ENCODE measurements at regions not wholly inside any gene's neighbourhood (a gene's known extent, or its start where the extent isn't known, plus 50 kb on each side); places are given as distances from the start of the nearest gene placed in this dataset.

DNA sequence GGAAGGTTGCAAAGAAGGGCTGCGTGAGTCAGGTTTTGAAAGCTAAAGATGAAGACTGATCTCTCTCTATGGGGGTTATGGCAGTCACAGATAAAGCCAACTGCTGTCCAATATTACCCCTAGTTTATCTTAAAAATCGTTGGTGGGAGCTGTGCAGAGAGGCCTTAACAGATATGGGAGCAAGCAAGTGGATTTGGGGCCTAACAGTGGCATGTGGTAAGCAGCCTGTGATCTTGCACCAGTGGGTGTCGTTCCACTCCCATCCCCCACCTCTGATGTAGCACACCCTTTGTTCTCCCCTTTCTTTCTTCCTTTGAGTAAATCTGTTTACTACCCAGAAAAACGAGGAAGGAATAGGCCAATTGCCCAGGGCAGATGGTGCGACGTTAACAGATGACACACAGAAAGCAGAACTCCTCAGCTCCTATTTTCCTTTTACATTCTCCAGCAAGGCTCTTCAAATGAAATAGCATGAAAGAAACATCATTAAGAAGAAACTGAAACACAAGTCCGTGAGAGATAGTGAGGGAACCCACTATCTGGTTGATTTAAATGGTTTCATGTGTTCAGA lies 274.1 kb upstream of the CITED2 start (continued):
- TF ChIP-seq U2AF1 (optimal IDR thresholded peaks at IDR 0.05; ENCODE audit: low read depth, low read length) (no peak), PML (IDR thresholded peaks at IDR 0.05; ENCODE audit: low read length) (peak; percentile 94), CBFB (CRISPR knock-in tag; IDR thresholded peaks at IDR 0.05) (no peak), PHF8 (IDR thresholded peaks at IDR 0.05; ENCODE audit: borderline replicate concordance, low read length) (no peak), CREB1 (IDR thresholded peaks at IDR 0.05) (peak; percentile 66; the same call in 1 of the 2 replicates), CREB1 (CRISPR knock-in tag; IDR thresholded peaks at IDR 0.05) (peak; percentile 36; the same call in 1 of the 2 replicates), RCOR1 (IDR thresholded peaks at IDR 0.05; ENCODE audit: borderline replicate concordance in 1 of 2, low read depth in 2 of 2, low read length in 2 of 2) (peak; percentile 78 to 93; a peak in 3 of 4 replicates), MYNN (IDR thresholded peaks at IDR 0.05) (peak; percentile 91), MYNN (CRISPR knock-in tag; IDR thresholded peaks at IDR 0.05) (no peak), MAZ (CRISPR knock-in tag; conservative IDR thresholded peaks at IDR 0.05 in 1 of 2, IDR thresholded peaks at IDR 0.05 in 1 of 2) (peak; percentile 28 to 65; a peak in 2 of 4 replicates), HOXB6 (CRISPR knock-in tag; IDR thresholded peaks at IDR 0.05; ENCODE audit: borderline replicate concordance) (0 out of 2 replicates have a peak, but pooled peaks have one; percentile 32), DNMT1 (IDR thresholded peaks at IDR 0.05) (no peak), SMAD3 (CRISPR knock-in tag; conservative IDR thresholded peaks at IDR 0.05) (peak; percentile 58; the same call in 1 of the 2 replicates), ZBED1 (IDR thresholded peaks at IDR 0.05) (0 out of 2 replicates have a peak, but pooled peaks have one; percentile 64), CBX8 (IDR thresholded peaks at IDR 0.05; ENCODE audit: borderline replicate concordance, extremely low read depth, low read depth, low read length, poor library complexity, severe bottlenecking) (no peak), RBM34 (IDR thresholded peaks at IDR 0.05; ENCODE audit: borderline replicate concordance, insufficient read depth, low read length) (no peak), TGIF2 (CRISPR knock-in tag; IDR thresholded peaks at IDR 0.05) (no peak), DIDO1 (tag; IDR thresholded peaks at IDR 0.05; ENCODE audit: low read depth) (peak; percentile 57; the same call in 1 of the 2 replicates), MCM2 (IDR thresholded peaks at IDR 0.05; ENCODE audit: low read depth) (no peak), SP1 (CRISPR knock-in tag; IDR thresholded peaks at IDR 0.05) (no peak), POLR2H (tag; IDR thresholded peaks at IDR 0.05; ENCODE audit: low read depth) (no peak), ARID1B (IDR thresholded peaks at IDR 0.05) (peak; percentile 98), ZNF212 (CRISPR knock-in tag; IDR thresholded peaks at IDR 0.05) (no peak), TCF7 (IDR thresholded peaks at IDR 0.05; ENCODE audit: borderline replicate concordance) (peak; percentile 90; the same call in 1 of the 2 replicates), ELF2 (CRISPR knock-in tag; IDR thresholded peaks at IDR 0.05) (no peak), ZNF274 (IDR thresholded peaks at IDR 0.05; ENCODE audit: borderline replicate concordance, low read depth, low read length) (no peak), PPARD (CRISPR knock-in tag; IDR thresholded peaks at IDR 0.05) (no peak), ZNF197 (CRISPR knock-in tag; IDR thresholded peaks at IDR 0.05; ENCODE audit: low read depth) (peak; percentile 83; the same call in 1 of the 2 replicates)
- TF ChIP-seq, protein P1, sequence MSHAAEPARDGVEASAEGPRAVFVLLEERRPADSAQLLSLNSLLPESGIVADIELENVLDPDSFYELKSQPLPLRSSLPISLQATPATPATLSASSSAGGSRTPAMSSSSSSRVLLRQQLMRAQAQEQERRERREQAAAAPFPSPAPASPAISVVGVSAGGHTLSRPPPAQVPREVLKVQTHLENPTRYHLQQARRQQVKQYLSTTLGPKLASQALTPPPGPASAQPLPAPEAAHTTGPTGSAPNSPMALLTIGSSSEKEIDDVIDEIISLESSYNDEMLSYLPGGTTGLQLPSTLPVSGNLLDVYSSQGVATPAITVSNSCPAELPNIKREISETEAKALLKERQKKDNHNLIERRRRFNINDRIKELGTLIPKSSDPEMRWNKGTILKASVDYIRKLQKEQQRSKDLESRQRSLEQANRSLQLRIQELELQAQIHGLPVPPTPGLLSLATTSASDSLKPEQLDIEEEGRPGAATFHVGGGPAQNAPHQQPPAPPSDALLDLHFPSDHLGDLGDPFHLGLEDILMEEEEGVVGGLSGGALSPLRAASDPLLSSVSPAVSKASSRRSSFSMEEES (CRISPR knock-in tag; IDR thresholded peaks at IDR 0.05) = no peak
- TF ChIP-seq, protein P2, sequence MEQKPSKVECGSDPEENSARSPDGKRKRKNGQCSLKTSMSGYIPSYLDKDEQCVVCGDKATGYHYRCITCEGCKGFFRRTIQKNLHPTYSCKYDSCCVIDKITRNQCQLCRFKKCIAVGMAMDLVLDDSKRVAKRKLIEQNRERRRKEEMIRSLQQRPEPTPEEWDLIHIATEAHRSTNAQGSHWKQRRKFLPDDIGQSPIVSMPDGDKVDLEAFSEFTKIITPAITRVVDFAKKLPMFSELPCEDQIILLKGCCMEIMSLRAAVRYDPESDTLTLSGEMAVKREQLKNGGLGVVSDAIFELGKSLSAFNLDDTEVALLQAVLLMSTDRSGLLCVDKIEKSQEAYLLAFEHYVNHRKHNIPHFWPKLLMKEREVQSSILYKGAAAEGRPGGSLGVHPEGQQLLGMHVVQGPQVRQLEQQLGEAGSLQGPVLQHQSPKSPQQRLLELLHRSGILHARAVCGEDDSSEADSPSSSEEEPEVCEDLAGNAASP (IDR thresholded peaks at IDR 0.05) = no peak

Data from K562 (cell line).